GM23338 (cell line): ENCODE measurements at regions not wholly inside any gene's neighbourhood (a gene's known extent, or its start where the extent isn't known, plus 50 kb on each side); places are given as distances from the start of the nearest gene placed in this dataset.

Source experiments
- ATAC-seq: fragments of 200-7000 bp; cut with Tn5 transposase; 3 replicates; pipeline ENCODE4 v1.9.1; 2020
- DNase-seq: peaks from one replicate; pipeline ENCODE4 v3.0.0-alpha.2; 2015; ENCODE audit warnings: low spot score
- H2AFZ ChIP-seq: fragments of 200-600 bp; sonication (generic); 2 replicates; pipeline ENCODE4 v1.8.0; 2016; ENCODE audit warnings: antibody characterized with exemption, mild to moderate bottlenecking, moderate library complexity
- H3F3A ChIP-seq: fragments of 200-600 bp; sonication (generic); replicated peaks from 2 replicates; pipeline ENCODE4 v1.8.0; 2017; ENCODE audit warnings: antibody characterized with exemption, mixed run types, low read depth
- H3K27ac ChIP-seq: fragments of 200-600 bp; sonication (generic); 2 replicates; pipeline ENCODE4 v1.6.1; 2016; ENCODE audit warnings: low read depth
- H3K27me3 ChIP-seq: fragments of 200-600 bp; sonication (generic); 2 replicates; pipeline ENCODE4 v1.8.0; 2016; ENCODE audit warnings: mild to moderate bottlenecking, mixed run types, moderate library complexity; ENCODE audit not compliant: insufficient read depth
- H3K36me3 ChIP-seq: fragments of 200-600 bp; sonication (generic); 2 replicates; pipeline ENCODE4 v1.8.0; 2016; ENCODE audit warnings: mild to moderate bottlenecking; ENCODE audit not compliant: insufficient read depth
- H3K4me1 ChIP-seq: fragments of 200-600 bp; sonication (generic); 2 replicates; pipeline ENCODE4 v1.8.0; 2016; ENCODE audit warnings: mild to moderate bottlenecking, moderate library complexity; ENCODE audit not compliant: insufficient read depth
- H3K4me2 ChIP-seq: fragments of 200-600 bp; sonication (generic); 2 replicates; pipeline ENCODE4 v1.7.1; 2017; ENCODE audit warnings: mixed run types
- H3K4me3 ChIP-seq: fragments of 200-600 bp; sonication (generic); 2 replicates; pipeline ENCODE4 v1.6.1; 2016; ENCODE audit warnings: mixed run types
- H3K79me2 ChIP-seq: fragments of 200-600 bp; sonication (generic); replicated peaks from 2 replicates; pipeline ENCODE4 v1.8.0; 2017; ENCODE audit warnings: mild to moderate bottlenecking; ENCODE audit not compliant: insufficient read depth
- H3K9me2 ChIP-seq: fragments of 200-600 bp; sonication (generic); 2 replicates; pipeline ENCODE4 v1.8.0; 2017; ENCODE audit not compliant: insufficient read depth
- H4K20me1 ChIP-seq: fragments of 200-600 bp; sonication (generic); replicated peaks from 2 replicates; pipeline ENCODE4 v1.8.0; 2017; ENCODE audit warnings: mild to moderate bottlenecking; ENCODE audit not compliant: insufficient read depth
- H3K27ac Mint-ChIP-seq: 2 replicates; pipeline ENCODE4 v1.8.0; 2020; ENCODE audit warnings: inconsistent platforms, mild to moderate bottlenecking, moderate library complexity, mixed read lengths
- H3K27me3 Mint-ChIP-seq: 3 replicates; pipeline ENCODE4 v1.8.0; 2022; ENCODE audit warnings: low read depth, mild to moderate bottlenecking, moderate library complexity, mixed read lengths, inconsistent platforms; ENCODE audit not compliant: insufficient read depth, poor library complexity
- H3K36me3 Mint-ChIP-seq: 3 replicates; pipeline ENCODE4 v1.8.0; 2021; ENCODE audit warnings: low read depth, mild to moderate bottlenecking, inconsistent platforms, moderate library complexity, mixed read lengths
- H3K4me1 Mint-ChIP-seq: 3 replicates; pipeline ENCODE4 v1.8.0; 2020; ENCODE audit warnings: mild to moderate bottlenecking, inconsistent platforms, mixed read lengths
- H3K4me3 Mint-ChIP-seq: 3 replicates; pipeline ENCODE4 v1.8.0; 2021; ENCODE audit warnings: moderate library complexity, mild to moderate bottlenecking, inconsistent platforms, mixed read lengths
- H3K9me3 Mint-ChIP-seq: 3 replicates; pipeline ENCODE4 v1.8.0; 2020; ENCODE audit warnings: moderate library complexity, mild to moderate bottlenecking, inconsistent platforms, mixed read lengths
- CREB1 ChIP-seq: fragments of 250-450 bp; sonication (Bioruptor Pico); IDR thresholded peaks from 2 replicates; pipeline ENCODE4 v1.5.0; 2020; ENCODE audit warnings: low read depth, mild to moderate bottlenecking, moderate library complexity
- EZH2 ChIP-seq: fragments of 200-600 bp; sonication (generic); IDR thresholded peaks from one replicate; pipeline ENCODE4 v1.8.0; 2017; ENCODE audit warnings: antibody characterized with exemption, mild to moderate bottlenecking, low read depth; ENCODE audit not compliant: unreplicated experiment
- EZH2phosphoT487 ChIP-seq: fragments of 200-600 bp; sonication (generic); IDR thresholded peaks from one replicate; pipeline ENCODE4 v1.8.1; 2018; ENCODE audit warnings: antibody characterized with exemption; ENCODE audit not compliant: unreplicated experiment
- JUNB ChIP-seq: IDR thresholded peaks from one replicate; pipeline ENCODE4 v1.6.1; 2016; ENCODE audit warnings: antibody characterized with exemption; ENCODE audit not compliant: unreplicated experiment
- NANOG ChIP-seq: IDR thresholded peaks from 2 replicates; pipeline ENCODE4 v1.6.1; 2016; ENCODE audit warnings: antibody characterized with exemption, borderline replicate concordance
- POLR2AphosphoS5 ChIP-seq: IDR thresholded peaks from 2 replicates; pipeline ENCODE4 v1.6.1; 2016; ENCODE audit warnings: antibody characterized with exemption, low read depth
- STAT1 ChIP-seq: IDR thresholded peaks from one replicate; pipeline ENCODE4 v1.6.1; 2016; ENCODE audit warnings: antibody characterized with exemption; ENCODE audit not compliant: unreplicated experiment
- ZNF114 ChIP-seq: fragments of 250-450 bp; sonication (Bioruptor Pico); IDR thresholded peaks from 2 replicates; pipeline ENCODE4 v1.5.0; 2020; ENCODE audit warnings: mild to moderate bottlenecking, moderate library complexity
- ZNF331 ChIP-seq: fragments of 250-450 bp; sonication (Bioruptor Pico); IDR thresholded peaks from 2 replicates; pipeline ENCODE4 v1.5.0; 2020; ENCODE audit warnings: low read depth, mild to moderate bottlenecking, moderate library complexity
- TF ChIP-seq, protein P1 (sequence below): IDR thresholded peaks from one replicate; pipeline ENCODE4 v1.6.1; 2018; ENCODE audit warnings: antibody characterized with exemption; ENCODE audit not compliant: unreplicated experiment
- TF ChIP-seq, protein P2 (sequence below): IDR thresholded peaks from 2 replicates; pipeline ENCODE4 v1.6.1; 2016; ENCODE audit warnings: antibody characterized with exemption
- TF ChIP-seq, protein P3 (sequence below): fragments of 250-450 bp; sonication (Bioruptor Pico); IDR thresholded peaks from 2 replicates; pipeline ENCODE4 v1.5.0; 2020; ENCODE audit warnings: mild to moderate bottlenecking, moderate library complexity
- TF ChIP-seq, protein P4 (sequence below), 2 experiments: fragments of 200-600 bp in 1 of 2; sonication (generic) in 1 of 2; conservative IDR thresholded peaks; 2 replicates each; pipeline versions ENCODE4 v1.5.1 to v1.6.1; 2016 to 2017; ENCODE audit warnings: antibody characterized with exemption in 2 of 2, low read depth in 2 of 2, mild to moderate bottlenecking in 2 of 2, moderate library complexity in 1 of 2

DNA sequence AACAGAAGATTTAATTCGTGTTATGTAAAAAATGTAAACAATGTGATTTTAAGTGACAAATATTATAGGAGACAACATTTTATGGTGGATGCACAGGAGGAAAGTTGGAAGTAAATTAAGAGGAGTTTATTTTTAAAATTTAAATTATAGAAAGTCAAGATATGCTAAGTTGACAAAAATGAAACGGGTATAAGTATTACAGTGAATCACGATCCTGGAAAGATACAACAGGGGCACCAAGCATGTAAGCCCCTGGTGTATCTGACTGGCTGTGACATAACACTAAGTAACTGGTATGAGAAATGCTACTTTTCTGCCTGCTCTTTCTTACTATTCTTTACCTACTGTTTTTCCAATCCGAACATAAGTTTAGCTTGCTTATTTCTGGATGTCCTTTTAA is 419.8 kb upstream of the CHD1 start:
- Histone ChIP-seq H3K4me3 (no peak overlapping the region), H3K4me2 (no peak overlapping the region), H3F3A (no peaks in the 10 kb centered on the region), H4K20me1 (no peaks in the 10 kb centered on the region), H3K27me3 (no peaks in the 10 kb centered on the region), H2AFZ (no peak overlapping the region), H3K36me3 (no peaks in the 10 kb centered on the region), H3K4me1 (no peaks in the 10 kb centered on the region), H3K27ac (no peak overlapping the region), H3K79me2 (no peaks in the 10 kb centered on the region), H3K9me2 (no peaks in the 10 kb centered on the region; the same call in 1 of the 2 replicates)
- H3K9me3 Mint-ChIP-seq, result peaks cover 41% of the 10 kb centered on the region
- H3K27me3 Mint-ChIP-seq, result no peaks in the 10 kb centered on the region
- H3K27ac Mint-ChIP-seq, result no peak overlapping the region
- TF ChIP-seq, protein P1, sequence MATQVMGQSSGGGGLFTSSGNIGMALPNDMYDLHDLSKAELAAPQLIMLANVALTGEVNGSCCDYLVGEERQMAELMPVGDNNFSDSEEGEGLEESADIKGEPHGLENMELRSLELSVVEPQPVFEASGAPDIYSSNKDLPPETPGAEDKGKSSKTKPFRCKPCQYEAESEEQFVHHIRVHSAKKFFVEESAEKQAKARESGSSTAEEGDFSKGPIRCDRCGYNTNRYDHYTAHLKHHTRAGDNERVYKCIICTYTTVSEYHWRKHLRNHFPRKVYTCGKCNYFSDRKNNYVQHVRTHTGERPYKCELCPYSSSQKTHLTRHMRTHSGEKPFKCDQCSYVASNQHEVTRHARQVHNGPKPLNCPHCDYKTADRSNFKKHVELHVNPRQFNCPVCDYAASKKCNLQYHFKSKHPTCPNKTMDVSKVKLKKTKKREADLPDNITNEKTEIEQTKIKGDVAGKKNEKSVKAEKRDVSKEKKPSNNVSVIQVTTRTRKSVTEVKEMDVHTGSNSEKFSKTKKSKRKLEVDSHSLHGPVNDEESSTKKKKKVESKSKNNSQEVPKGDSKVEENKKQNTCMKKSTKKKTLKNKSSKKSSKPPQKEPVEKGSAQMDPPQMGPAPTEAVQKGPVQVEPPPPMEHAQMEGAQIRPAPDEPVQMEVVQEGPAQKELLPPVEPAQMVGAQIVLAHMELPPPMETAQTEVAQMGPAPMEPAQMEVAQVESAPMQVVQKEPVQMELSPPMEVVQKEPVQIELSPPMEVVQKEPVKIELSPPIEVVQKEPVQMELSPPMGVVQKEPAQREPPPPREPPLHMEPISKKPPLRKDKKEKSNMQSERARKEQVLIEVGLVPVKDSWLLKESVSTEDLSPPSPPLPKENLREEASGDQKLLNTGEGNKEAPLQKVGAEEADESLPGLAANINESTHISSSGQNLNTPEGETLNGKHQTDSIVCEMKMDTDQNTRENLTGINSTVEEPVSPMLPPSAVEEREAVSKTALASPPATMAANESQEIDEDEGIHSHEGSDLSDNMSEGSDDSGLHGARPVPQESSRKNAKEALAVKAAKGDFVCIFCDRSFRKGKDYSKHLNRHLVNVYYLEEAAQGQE, result no peak
- TF ChIP-seq NANOG (no peak), JUNB (no peak), STAT1 (no peak), EZH2 (no peak), ZNF114 (CRISPR knock-in tag) (no peak), ZNF331 (CRISPR knock-in tag) (no peak), CREB1 (CRISPR knock-in tag) (no peak), POLR2AphosphoS5 (no peak), EZH2phosphoT487 (no peak)
- TF ChIP-seq, protein P2, sequence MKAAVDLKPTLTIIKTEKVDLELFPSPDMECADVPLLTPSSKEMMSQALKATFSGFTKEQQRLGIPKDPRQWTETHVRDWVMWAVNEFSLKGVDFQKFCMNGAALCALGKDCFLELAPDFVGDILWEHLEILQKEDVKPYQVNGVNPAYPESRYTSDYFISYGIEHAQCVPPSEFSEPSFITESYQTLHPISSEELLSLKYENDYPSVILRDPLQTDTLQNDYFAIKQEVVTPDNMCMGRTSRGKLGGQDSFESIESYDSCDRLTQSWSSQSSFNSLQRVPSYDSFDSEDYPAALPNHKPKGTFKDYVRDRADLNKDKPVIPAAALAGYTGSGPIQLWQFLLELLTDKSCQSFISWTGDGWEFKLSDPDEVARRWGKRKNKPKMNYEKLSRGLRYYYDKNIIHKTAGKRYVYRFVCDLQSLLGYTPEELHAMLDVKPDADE, result no peak
- TF ChIP-seq, protein P3, sequence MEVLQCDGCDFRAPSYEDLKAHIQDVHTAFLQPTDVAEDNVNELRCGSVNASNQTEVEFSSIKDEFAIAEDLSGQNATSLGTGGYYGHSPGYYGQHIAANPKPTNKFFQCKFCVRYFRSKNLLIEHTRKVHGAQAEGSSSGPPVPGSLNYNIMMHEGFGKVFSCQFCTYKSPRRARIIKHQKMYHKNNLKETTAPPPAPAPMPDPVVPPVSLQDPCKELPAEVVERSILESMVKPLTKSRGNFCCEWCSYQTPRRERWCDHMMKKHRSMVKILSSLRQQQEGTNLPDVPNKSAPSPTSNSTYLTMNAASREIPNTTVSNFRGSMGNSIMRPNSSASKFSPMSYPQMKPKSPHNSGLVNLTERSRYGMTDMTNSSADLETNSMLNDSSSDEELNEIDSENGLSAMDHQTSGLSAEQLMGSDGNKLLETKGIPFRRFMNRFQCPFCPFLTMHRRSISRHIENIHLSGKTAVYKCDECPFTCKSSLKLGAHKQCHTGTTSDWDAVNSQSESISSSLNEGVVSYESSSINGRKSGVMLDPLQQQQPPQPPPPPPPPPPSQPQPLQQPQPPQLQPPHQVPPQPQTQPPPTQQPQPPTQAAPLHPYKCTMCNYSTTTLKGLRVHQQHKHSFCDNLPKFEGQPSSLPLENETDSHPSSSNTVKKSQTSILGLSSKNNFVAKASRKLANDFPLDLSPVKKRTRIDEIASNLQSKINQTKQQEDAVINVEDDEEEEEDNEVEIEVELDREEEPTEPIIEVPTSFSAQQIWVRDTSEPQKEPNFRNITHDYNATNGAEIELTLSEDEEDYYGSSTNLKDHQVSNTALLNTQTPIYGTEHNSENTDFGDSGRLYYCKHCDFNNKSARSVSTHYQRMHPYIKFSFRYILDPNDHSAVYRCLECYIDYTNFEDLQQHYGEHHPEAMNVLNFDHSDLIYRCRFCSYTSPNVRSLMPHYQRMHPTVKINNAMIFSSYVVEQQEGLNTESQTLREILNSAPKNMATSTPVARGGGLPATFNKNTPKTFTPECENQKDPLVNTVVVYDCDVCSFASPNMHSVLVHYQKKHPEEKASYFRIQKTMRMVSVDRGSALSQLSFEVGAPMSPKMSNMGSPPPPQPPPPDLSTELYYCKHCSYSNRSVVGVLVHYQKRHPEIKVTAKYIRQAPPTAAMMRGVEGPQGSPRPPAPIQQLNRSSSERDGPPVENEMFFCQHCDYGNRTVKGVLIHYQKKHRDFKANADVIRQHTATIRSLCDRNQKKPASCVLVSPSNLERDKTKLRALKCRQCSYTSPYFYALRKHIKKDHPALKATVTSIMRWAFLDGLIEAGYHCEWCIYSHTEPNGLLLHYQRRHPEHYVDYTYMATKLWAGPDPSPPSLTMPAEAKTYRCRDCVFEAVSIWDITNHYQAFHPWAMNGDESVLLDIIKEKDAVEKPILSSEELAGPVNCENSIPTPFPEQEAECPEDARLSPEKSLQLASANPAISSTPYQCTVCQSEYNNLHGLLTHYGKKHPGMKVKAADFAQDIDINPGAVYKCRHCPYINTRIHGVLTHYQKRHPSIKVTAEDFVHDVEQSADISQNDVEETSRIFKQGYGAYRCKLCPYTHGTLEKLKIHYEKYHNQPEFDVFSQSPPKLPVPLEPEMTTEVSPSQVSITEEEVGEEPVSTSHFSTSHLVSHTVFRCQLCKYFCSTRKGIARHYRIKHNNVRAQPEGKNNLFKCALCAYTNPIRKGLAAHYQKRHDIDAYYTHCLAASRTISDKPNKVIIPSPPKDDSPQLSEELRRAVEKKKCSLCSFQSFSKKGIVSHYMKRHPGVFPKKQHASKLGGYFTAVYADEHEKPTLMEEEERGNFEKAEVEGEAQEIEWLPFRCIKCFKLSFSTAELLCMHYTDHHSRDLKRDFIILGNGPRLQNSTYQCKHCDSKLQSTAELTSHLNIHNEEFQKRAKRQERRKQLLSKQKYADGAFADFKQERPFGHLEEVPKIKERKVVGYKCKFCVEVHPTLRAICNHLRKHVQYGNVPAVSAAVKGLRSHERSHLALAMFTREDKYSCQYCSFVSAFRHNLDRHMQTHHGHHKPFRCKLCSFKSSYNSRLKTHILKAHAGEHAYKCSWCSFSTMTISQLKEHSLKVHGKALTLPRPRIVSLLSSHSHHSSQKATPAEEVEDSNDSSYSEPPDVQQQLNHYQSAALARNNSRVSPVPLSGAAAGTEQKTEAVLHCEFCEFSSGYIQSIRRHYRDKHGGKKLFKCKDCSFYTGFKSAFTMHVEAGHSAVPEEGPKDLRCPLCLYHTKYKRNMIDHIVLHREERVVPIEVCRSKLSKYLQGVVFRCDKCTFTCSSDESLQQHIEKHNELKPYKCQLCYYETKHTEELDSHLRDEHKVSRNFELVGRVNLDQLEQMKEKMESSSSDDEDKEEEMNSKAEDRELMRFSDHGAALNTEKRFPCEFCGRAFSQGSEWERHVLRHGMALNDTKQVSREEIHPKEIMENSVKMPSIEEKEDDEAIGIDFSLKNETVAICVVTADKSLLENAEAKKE (CRISPR knock-in tag), result no peak
- TF ChIP-seq, protein P4, sequence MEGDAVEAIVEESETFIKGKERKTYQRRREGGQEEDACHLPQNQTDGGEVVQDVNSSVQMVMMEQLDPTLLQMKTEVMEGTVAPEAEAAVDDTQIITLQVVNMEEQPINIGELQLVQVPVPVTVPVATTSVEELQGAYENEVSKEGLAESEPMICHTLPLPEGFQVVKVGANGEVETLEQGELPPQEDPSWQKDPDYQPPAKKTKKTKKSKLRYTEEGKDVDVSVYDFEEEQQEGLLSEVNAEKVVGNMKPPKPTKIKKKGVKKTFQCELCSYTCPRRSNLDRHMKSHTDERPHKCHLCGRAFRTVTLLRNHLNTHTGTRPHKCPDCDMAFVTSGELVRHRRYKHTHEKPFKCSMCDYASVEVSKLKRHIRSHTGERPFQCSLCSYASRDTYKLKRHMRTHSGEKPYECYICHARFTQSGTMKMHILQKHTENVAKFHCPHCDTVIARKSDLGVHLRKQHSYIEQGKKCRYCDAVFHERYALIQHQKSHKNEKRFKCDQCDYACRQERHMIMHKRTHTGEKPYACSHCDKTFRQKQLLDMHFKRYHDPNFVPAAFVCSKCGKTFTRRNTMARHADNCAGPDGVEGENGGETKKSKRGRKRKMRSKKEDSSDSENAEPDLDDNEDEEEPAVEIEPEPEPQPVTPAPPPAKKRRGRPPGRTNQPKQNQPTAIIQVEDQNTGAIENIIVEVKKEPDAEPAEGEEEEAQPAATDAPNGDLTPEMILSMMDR (conservative IDR thresholded peaks at IDR 0.05; ENCODE audit: low read depth in 2 of 2), result no peak
- no peak overlapping the region for H3K4me3 Mint-ChIP-seq
- ATAC-seq, result no peak
- peaks cover 24% of the 10 kb centered on the region for H3K36me3 Mint-ChIP-seq
- no peak for DNase-seq
- no peaks in the 10 kb centered on the region for H3K4me1 Mint-ChIP-seq
